Activated CD4-positive, CD25-positive, alpha-beta regulatory T cell treated with anti-CD3 and anti-CD28 coated beads, Interleukin-2, amount 50 U/mL, for 16 hours (primary cell): ENCODE measurements at regions not wholly inside any gene's neighbourhood (a gene's known extent, or its start where the extent isn't known, plus 50 kb on each side); places are given as distances from the start of the nearest gene placed in this dataset.
"Not testable (repeated sequence)": the region's sequence is repeated elsewhere in the genome, so short reads cannot be mapped to it uniquely, and the experiment has no call there.

Source experiments
- DNase-seq: peaks from one replicate; pipeline ENCODE4 v3.0.0-alpha.2; 2020; ENCODE audit warnings: low read depth, low spot score

- DNase-seq, result no peak
These were observed 158.3 kb downstream of the RTP5 start for GRCh38 chr2:242027676-242028450.

- no peak for DNase-seq
These were observed 160.1 kb downstream of the RTP5 start for GRCh38 chr2:242029422-242030225.

GRCh38 chr2:242030226-242030575 is 160.7 kb downstream of the RTP5 start:
- no peak for DNase-seq

- DNase-seq, result no peak
These were observed 161.3 kb downstream of the RTP5 start for GRCh38 chr2:242030858-242031257.

- DNase-seq, result peak; percentile 18
These were observed 162.0 kb downstream of the RTP5 start for GRCh38 chr2:242031481-242032019.

GRCh38 chr2:242032780-242033656 is 163.5 kb downstream of the RTP5 start:
- no peak for DNase-seq

- no peak for DNase-seq
These were observed 164.6 kb downstream of the RTP5 start for GRCh38 chr2:242034138-242034537.

- no peak for DNase-seq
These were observed 165.7 kb downstream of the RTP5 start for GRCh38 chr2:242034996-242035814.

- no peak for DNase-seq
These were observed 166.5 kb downstream of the RTP5 start for GRCh38 chr2:242035858-242036652.

- no peak for DNase-seq
These were observed 167.1 kb downstream of the RTP5 start for GRCh38 chr2:242036653-242036950.

GRCh38 chr2:242038166-242038927 is 168.8 kb downstream of the RTP5 start:
- DNase-seq, result no peak

GRCh38 chr2:242038928-242039341 is 169.4 kb downstream of the RTP5 start:
- no peak for DNase-seq

GRCh38 chr2:242040303-242040655 is 170.8 kb downstream of the RTP5 start:
- no peak for DNase-seq

GRCh38 chr2:242040681-242041080 is 171.2 kb downstream of the RTP5 start:
- no peak for DNase-seq

- DNase-seq, result no peak
These were observed 172.3 kb downstream of the RTP5 start for GRCh38 chr2:242041816-242042215.

GRCh38 chr2:242043538-242044312 is 174.2 kb downstream of the RTP5 start:
- DNase-seq, result no peak

- no peak for DNase-seq
These were observed 174.7 kb downstream of the RTP5 start for GRCh38 chr2:242044313-242044590.

GRCh38 chr2:242045596-242046144 is 176.1 kb downstream of the RTP5 start:
- not testable (repeated sequence) for DNase-seq
